Neural progenitor cell (in vitro differentiated cells): ENCODE measurements at regions not wholly inside any gene's neighbourhood (a gene's known extent, or its start where the extent isn't known, plus 50 kb on each side); places are given as distances from the start of the nearest gene placed in this dataset.

Experiments
- DNase-seq: peaks from one replicate; pipeline ENCODE4 v3.0.0-alpha.2; 2016; ENCODE audit warnings: low spot score
- H2AFZ ChIP-seq: fragments of 200-600 bp; sonication (generic); replicated peaks from 2 replicates; pipeline ENCODE4 v1.6.1; 2016; ENCODE audit warnings: antibody characterized with exemption
- H3F3A ChIP-seq: fragments of 200-600 bp; sonication (generic); 2 replicates; pipeline ENCODE4 v1.6.1; 2016; ENCODE audit warnings: antibody characterized with exemption, low read depth
- H3K27ac ChIP-seq: fragments of 200-600 bp; sonication (generic); 2 replicates; pipeline ENCODE4 v1.5.1; 2016; ENCODE audit warnings: mild to moderate bottlenecking
- H3K27me3 ChIP-seq: fragments of 200-600 bp; sonication (generic); 2 replicates; pipeline ENCODE4 v1.6.1; 2016; ENCODE audit warnings: mild to moderate bottlenecking, moderate library complexity
- H3K36me3 ChIP-seq: fragments of 200-600 bp; sonication (generic); 2 replicates; pipeline ENCODE4 v1.5.1; 2016
- H3K4me1 ChIP-seq: fragments of 200-600 bp; sonication (generic); 2 replicates; pipeline ENCODE4 v1.6.1; 2016; ENCODE audit warnings: mixed run types
- H3K4me2 ChIP-seq: fragments of 200-600 bp; sonication (generic); 2 replicates; pipeline ENCODE4 v1.6.1; 2016
- H3K4me3 ChIP-seq: fragments of 200-600 bp; sonication (generic); 2 replicates; pipeline ENCODE4 v1.5.1; 2016
- H3K79me2 ChIP-seq: fragments of 200-600 bp; sonication (generic); 2 replicates; pipeline ENCODE4 v1.6.1; 2016; ENCODE audit warnings: low read depth
- H3K9ac ChIP-seq: fragments of 200-600 bp; sonication (generic); 2 replicates; pipeline ENCODE4 v1.6.1; 2016
- H3K9me3 ChIP-seq: fragments of 200-600 bp; sonication (generic); 2 replicates; pipeline ENCODE4 v1.5.1; 2016; ENCODE audit warnings: low read depth
- H4K20me1 ChIP-seq: fragments of 200-600 bp; sonication (generic); 2 replicates; pipeline ENCODE4 v1.6.1; 2016; ENCODE audit warnings: low read depth
- H3K27ac Mint-ChIP-seq: 3 replicates; pipeline ENCODE4 v1.8.0; 2021; ENCODE audit warnings: mixed read lengths
- H3K27me3 Mint-ChIP-seq: 2 replicates; pipeline ENCODE4 v1.8.0; 2022; ENCODE audit warnings: low read depth, mild to moderate bottlenecking, inconsistent platforms, moderate library complexity, mixed read lengths; ENCODE audit not compliant: insufficient read depth
- H3K36me3 Mint-ChIP-seq: 3 replicates; pipeline ENCODE4 v1.8.0; 2021; ENCODE audit warnings: mixed read lengths
- H3K4me1 Mint-ChIP-seq: 3 replicates; pipeline ENCODE4 v1.8.0; 2021; ENCODE audit warnings: mixed read lengths
- H3K4me3 Mint-ChIP-seq: 3 replicates; pipeline ENCODE4 v1.8.0; 2021; ENCODE audit warnings: mild to moderate bottlenecking, moderate library complexity, mixed read lengths
- H3K9me3 Mint-ChIP-seq: 3 replicates; pipeline ENCODE4 v1.8.0; 2020; ENCODE audit warnings: mixed read lengths
- EZH2 ChIP-seq: fragments of 200-600 bp; sonication (generic); IDR thresholded peaks from 2 replicates; pipeline ENCODE4 v1.6.1; 2017; ENCODE audit warnings: antibody characterized with exemption, mild to moderate bottlenecking, moderate library complexity
- EZH2phosphoT487 ChIP-seq: fragments of 200-600 bp; sonication (generic); IDR thresholded peaks from 2 replicates; pipeline ENCODE4 v1.6.1; 2017; ENCODE audit warnings: antibody characterized with exemption
- TF ChIP-seq, protein P1 (sequence below): fragments of 200-600 bp; sonication (generic); IDR thresholded peaks from 2 replicates; pipeline ENCODE4 v1.5.1; 2017; ENCODE audit warnings: antibody characterized with exemption, mild to moderate bottlenecking

DNA sequence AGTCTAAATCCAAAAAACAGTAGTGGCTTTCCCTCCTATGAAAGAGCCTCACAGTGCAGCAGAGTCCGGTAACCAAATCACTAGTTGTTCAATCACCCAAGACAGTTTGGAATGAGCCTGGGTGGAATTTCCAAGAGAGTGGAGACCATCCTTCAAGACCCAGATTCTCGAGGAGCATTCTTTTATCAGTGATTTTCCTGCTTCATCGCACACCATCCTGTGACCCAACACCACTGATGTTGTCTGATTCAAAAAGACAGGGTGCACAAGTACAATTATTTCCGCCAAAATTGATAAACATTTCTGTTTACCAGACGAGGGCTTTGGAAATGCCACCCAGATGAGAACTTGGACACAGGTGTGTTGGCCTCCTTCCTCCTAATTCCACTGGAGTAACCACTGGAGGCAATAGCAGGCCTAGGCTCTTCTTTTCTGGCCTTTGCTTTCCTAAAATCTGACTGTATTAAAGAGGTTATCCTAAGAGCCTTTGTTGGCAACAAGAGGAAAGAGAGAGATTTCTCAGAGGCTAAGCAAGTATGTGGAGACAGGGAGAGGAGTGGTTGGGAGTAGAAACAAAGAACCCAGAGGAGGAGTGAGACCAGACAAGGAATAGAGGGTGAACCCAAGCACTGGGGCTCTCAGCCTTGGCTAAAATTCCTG, 56.3 kb upstream of the S1PR3 start:
- Histone ChIP-seq H3K9ac (no peak overlapping the region), H3K4me3 (no peak overlapping the region), H3K36me3 (no peaks in the 10 kb centered on the region), H3K27ac (no peak overlapping the region), H3F3A (no peaks in the 10 kb centered on the region), H3K4me2 (no peak overlapping the region), H2AFZ (peak overlapping the region; percentile 26), H3K79me2 (no peaks in the 10 kb centered on the region), H3K9me3 (no peaks in the 10 kb centered on the region), H4K20me1 (no peaks in the 10 kb centered on the region), H3K27me3 (no peaks in the 10 kb centered on the region), H3K4me1 (no peaks in the 10 kb centered on the region)
- H3K27ac Mint-ChIP-seq: no peak overlapping the region
- H3K4me3 Mint-ChIP-seq: no peak overlapping the region
- H3K27me3 Mint-ChIP-seq: no peaks in the 10 kb centered on the region
- H3K9me3 Mint-ChIP-seq: peaks cover 23% of the 10 kb centered on the region
- no peaks in the 10 kb centered on the region for H3K36me3 Mint-ChIP-seq
- no peak for DNase-seq
- no peaks in the 10 kb centered on the region for H3K4me1 Mint-ChIP-seq
- TF ChIP-seq EZH2 (no peak), EZH2phosphoT487 (no peak)
- TF ChIP-seq, protein P1, sequence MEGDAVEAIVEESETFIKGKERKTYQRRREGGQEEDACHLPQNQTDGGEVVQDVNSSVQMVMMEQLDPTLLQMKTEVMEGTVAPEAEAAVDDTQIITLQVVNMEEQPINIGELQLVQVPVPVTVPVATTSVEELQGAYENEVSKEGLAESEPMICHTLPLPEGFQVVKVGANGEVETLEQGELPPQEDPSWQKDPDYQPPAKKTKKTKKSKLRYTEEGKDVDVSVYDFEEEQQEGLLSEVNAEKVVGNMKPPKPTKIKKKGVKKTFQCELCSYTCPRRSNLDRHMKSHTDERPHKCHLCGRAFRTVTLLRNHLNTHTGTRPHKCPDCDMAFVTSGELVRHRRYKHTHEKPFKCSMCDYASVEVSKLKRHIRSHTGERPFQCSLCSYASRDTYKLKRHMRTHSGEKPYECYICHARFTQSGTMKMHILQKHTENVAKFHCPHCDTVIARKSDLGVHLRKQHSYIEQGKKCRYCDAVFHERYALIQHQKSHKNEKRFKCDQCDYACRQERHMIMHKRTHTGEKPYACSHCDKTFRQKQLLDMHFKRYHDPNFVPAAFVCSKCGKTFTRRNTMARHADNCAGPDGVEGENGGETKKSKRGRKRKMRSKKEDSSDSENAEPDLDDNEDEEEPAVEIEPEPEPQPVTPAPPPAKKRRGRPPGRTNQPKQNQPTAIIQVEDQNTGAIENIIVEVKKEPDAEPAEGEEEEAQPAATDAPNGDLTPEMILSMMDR: no peak

DNA sequence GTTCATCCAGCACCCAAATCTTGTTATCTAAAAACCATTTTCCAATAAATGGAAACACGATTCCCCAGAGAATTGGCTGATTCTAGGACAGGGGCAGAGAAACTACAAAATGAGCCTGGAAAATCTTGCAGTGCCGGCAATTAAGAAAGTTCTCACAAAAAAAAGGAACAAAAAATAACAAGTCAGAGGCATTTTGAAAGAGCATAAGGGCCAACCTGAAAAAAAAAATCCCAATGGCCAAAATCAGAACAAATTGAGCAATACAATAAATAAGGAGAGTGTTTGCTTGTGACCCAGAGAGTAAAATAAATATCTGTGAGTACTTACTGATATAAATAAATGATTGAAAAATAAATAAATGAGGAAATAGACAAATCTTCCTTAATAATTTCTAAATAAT, 55.1 kb upstream of the S1PR3 start:
- no peak overlapping the region for H3K4me3 ChIP-seq
- H3K36me3 ChIP-seq: no peaks in the 10 kb centered on the region
- no peaks in the 10 kb centered on the region for H3K4me1 ChIP-seq
- H3K79me2 ChIP-seq: no peaks in the 10 kb centered on the region
- Mint-ChIP-seq H3K4me1 (no peaks in the 10 kb centered on the region), H3K9me3 (peaks cover 15% of the 10 kb centered on the region), H3K27me3 (no peaks in the 10 kb centered on the region), H3K36me3 (no peaks in the 10 kb centered on the region), H3K4me3 (no peak overlapping the region), H3K27ac (no peak overlapping the region)
- H3K27ac ChIP-seq: no peak overlapping the region
- TF ChIP-seq EZH2 (no peak), EZH2phosphoT487 (no peak)
- TF ChIP-seq, protein P1: no peak
- H3K4me2 ChIP-seq: no peak overlapping the region
- no peak overlapping the region for H2AFZ ChIP-seq
- no peaks in the 10 kb centered on the region for H3F3A ChIP-seq
- H4K20me1 ChIP-seq: no peaks in the 10 kb centered on the region
- H3K9ac ChIP-seq: no peak overlapping the region
- H3K9me3 ChIP-seq: no peaks in the 10 kb centered on the region
- DNase-seq: no peak
- no peaks in the 10 kb centered on the region for H3K27me3 ChIP-seq

DNA sequence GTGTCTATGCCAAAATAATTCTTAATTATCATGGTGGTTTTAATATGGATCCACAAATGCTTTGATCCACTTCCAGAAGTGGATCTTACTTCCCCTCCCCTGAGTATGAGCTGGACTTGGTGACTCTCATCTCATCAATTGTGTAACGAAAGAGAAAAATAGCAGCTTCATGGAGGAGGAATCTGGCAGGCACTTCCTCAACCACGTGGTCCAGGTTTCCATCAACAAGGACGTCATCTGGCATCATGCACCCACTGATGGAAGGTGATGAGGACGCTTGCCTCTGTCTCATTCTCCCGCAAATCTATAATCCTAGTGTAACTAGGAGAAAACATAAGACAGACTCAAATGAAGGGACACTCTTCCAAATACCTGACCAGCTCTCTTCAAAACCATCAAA, 54.6 kb upstream of the S1PR3 start:
- Mint-ChIP-seq H3K4me1 (no peaks in the 10 kb centered on the region), H3K9me3 (peaks cover 13% of the 10 kb centered on the region), H3K36me3 (no peaks in the 10 kb centered on the region), H3K27me3 (no peaks in the 10 kb centered on the region), H3K27ac (no peak overlapping the region), H3K4me3 (no peak overlapping the region)
- TF ChIP-seq EZH2 (no peak), EZH2phosphoT487 (no peak)
- TF ChIP-seq, protein P1: no peak
- H3K36me3 ChIP-seq: no peaks in the 10 kb centered on the region
- no peak overlapping the region for H3K9ac ChIP-seq
- H3K27ac ChIP-seq: no peak overlapping the region
- no peaks in the 10 kb centered on the region for H3K9me3 ChIP-seq
- no peak overlapping the region for H3K4me3 ChIP-seq
- no peaks in the 10 kb centered on the region for H3K79me2 ChIP-seq
- DNase-seq: no peak
- H2AFZ ChIP-seq: no peak overlapping the region
- no peaks in the 10 kb centered on the region for H3K27me3 ChIP-seq
- H3F3A ChIP-seq: no peaks in the 10 kb centered on the region
- H3K4me1 ChIP-seq: no peaks in the 10 kb centered on the region
- no peak overlapping the region for H3K4me2 ChIP-seq
- no peaks in the 10 kb centered on the region for H4K20me1 ChIP-seq
